Motor neuron (in vitro differentiated cells): ENCODE measurements at regions not wholly inside any gene's neighbourhood (a gene's known extent, or its start where the extent isn't known, plus 50 kb on each side); places are given as distances from the start of the nearest gene placed in this dataset.

Experiments
- ATAC-seq, 8 experiments: fragments of 200-7000 bp; cut with Tn5 transposase; replicated peaks in 6 of 8; 2 replicates each; pipeline ENCODE4 v1.8.0; 2021; ENCODE audit warnings: mild to moderate bottlenecking in 8 of 8, moderate library complexity in 8 of 8
- H3K27ac ChIP-seq, 2 donors: fragments of 250-450 bp; sonication (Bioruptor Pico); 2 replicates each; pipeline ENCODE4 v1.9.0; 2021; ENCODE audit warnings: antibody characterized with exemption in 2 of 2, mild to moderate bottlenecking in 2 of 2, moderate library complexity in 1 of 2
- H3K4me1 ChIP-seq, 2 donors: fragments of 250-450 bp; sonication (Bioruptor Pico); replicated peaks in 1 of 2; 2 replicates each; pipeline ENCODE4 v1.6.1; 2021; ENCODE audit warnings: antibody characterized with exemption in 2 of 2, mild to moderate bottlenecking in 2 of 2, moderate library complexity in 1 of 2
- H3K4me3 ChIP-seq, 5 donors: fragments of 250-450 bp; sonication (Bioruptor Pico); 2 replicates each; pipeline ENCODE4 v1.9.0; 2021; ENCODE audit warnings: antibody characterized with exemption in 5 of 5, mild to moderate bottlenecking in 5 of 5, moderate library complexity in 4 of 5
- WGBS, 10 experiments: fragments of 450-650 bp; shearing (Covaris generic); methylation state at CpG; one replicate each; pipeline ENCODE4 v1.0.0; 2022; 5-methylcytosine and 5-hydroxymethylcytosine counted together
- in situ Hi-C, 9 experiments: fragments of 400-800 bp; cut with MboI; loops; one replicate each; pipeline ENCODE4 v1.15.0; 2021; ENCODE audit warnings: low sequenced_read_pairs in 9 of 9, low pct_unique_long_range_greater_than_20kb in 2 of 9; ENCODE audit not compliant: unreplicated experiment in 9 of 9

GRCh38 chr3:30203301-30203700 is 403.1 kb upstream of the TGFBR2 start:
- no peak overlapping the region for H3K4me3 ChIP-seq
- in situ Hi-C loops = loop anchor here in 1 of 9 experiments (10.0 kb wide), 1 partner anchor 168 kb away; no protein-coding TSS in a partner anchor
- H3K4me1 ChIP-seq = no peaks in the 10 kb centered on the region
- ATAC-seq = no peak
- no peak overlapping the region for H3K27ac ChIP-seq
- 80 to 100% (median 97%) methylated on average over 1 to 2 of the region's 2 CpGs; no CpG with 5 or more reads in 4 of the 10 experiments for WGBS, 10 experiments

- in situ Hi-C loops = loop anchor here in 1 of 9 experiments (10.0 kb wide), 1 partner anchor 169 kb away; no protein-coding TSS in a partner anchor
- no peak overlapping the region for H3K4me3 ChIP-seq
- no peak overlapping the region for H3K27ac ChIP-seq
- no peak for ATAC-seq
- H3K4me1 ChIP-seq = no peaks in the 10 kb centered on the region
Observed at GRCh38 chr3:30204126-30204525, 402.3 kb upstream of the TGFBR2 start.

GRCh38 chr3:30206051-30206450 is 400.4 kb upstream of the TGFBR2 start:
- Histone ChIP-seq H3K4me1 (no peaks in the 10 kb centered on the region), H3K4me3 (no peak overlapping the region), H3K27ac (no peak overlapping the region)
- no peak for ATAC-seq
- in situ Hi-C loops = loop anchor here in 1 of 9 experiments (10.0 kb wide), 1 partner anchor 171 kb away; no protein-coding TSS in a partner anchor
- 73 to 100% (median 100%) methylated on average over 1 of the region's 1 CpG; no CpG with 5 or more reads in 1 of the 10 experiments for WGBS, 10 experiments

- in situ Hi-C loops = no loop called here
- Histone ChIP-seq H3K4me3 (no peak overlapping the region), H3K27ac (no peak overlapping the region), H3K4me1 (no peaks in the 10 kb centered on the region)
- 51 to 100% (median 90%) methylated on average over 1 to 3 of the region's 3 CpGs; no CpG with 5 or more reads in 2 of the 10 experiments for WGBS, 10 experiments
- ATAC-seq = no peak
Observed at GRCh38 chr3:30221619-30222018, 384.8 kb upstream of the TGFBR2 start.

- no peak for ATAC-seq
- H3K4me3 ChIP-seq = no peak overlapping the region
- 0 to 77% (median 50%) methylated on average over 1 to 2 of the region's 2 CpGs; no CpG with 5 or more reads in 3 of the 10 experiments for WGBS, 10 experiments
- in situ Hi-C loops = no loop called here
- H3K4me1 ChIP-seq = no peaks in the 10 kb centered on the region
- no peak overlapping the region for H3K27ac ChIP-seq
Observed at GRCh38 chr3:30222441-30222840, 384.0 kb upstream of the TGFBR2 start.

- Histone ChIP-seq H3K27ac (no peak overlapping the region), H3K4me1 (no peaks in the 10 kb centered on the region), H3K4me3 (no peak overlapping the region)
- no peak for ATAC-seq
- in situ Hi-C loops = no loop called here
- WGBS, 10 experiments = 60 to 100% (median 94%) methylated on average over 1 to 2 of the region's 2 CpGs; no CpG with 5 or more reads in 3 of the 10 experiments
Observed at GRCh38 chr3:30225021-30225420, 381.4 kb upstream of the TGFBR2 start.

- Histone ChIP-seq H3K4me3 (no peak overlapping the region), H3K27ac (no peak overlapping the region), H3K4me1 (no peaks in the 10 kb centered on the region)
- WGBS, 10 experiments = 70 to 100% (median 95%) methylated on average over 1 to 7 of the region's 7 CpGs; no CpG with 5 or more reads in 2 of the 10 experiments
- in situ Hi-C loops = no loop called here
- ATAC-seq = no peak
Observed at GRCh38 chr3:30226601-30227151, 379.7 kb upstream of the TGFBR2 start.

GRCh38 chr3:30227571-30228301 is 378.7 kb upstream of the TGFBR2 start:
- 17 to 100% (median 84%) methylated on average over 1 to 2 of the region's 2 CpGs for WGBS, 10 experiments
- no peak overlapping the region for H3K27ac ChIP-seq
- ATAC-seq = no peak

GRCh38 chr3:30228302-30228631 is 378.1 kb upstream of the TGFBR2 start:
- 87 to 100% (median 100%) methylated on average over 1 to 2 of the region's 2 CpGs; no CpG with 5 or more reads in 2 of the 10 experiments for WGBS, 10 experiments
- H3K4me1 ChIP-seq = no peaks in the 10 kb centered on the region
- in situ Hi-C loops = no loop called here
- no peak overlapping the region for H3K4me3 ChIP-seq
- no peak for ATAC-seq
- H3K27ac ChIP-seq = no peak overlapping the region

More at GRCh38 chr3:30227571-30228301, 378.7 kb upstream of the TGFBR2 start:
- Histone ChIP-seq H3K4me3 (no peak overlapping the region), H3K4me1 (no peaks in the 10 kb centered on the region)
- in situ Hi-C loops = no loop called here

GRCh38 chr3:30231277-30232141 is 374.9 kb upstream of the TGFBR2 start:
- peak in 3 of 8 experiments; percentile 45 to 96 (median 91) for ATAC-seq
- in situ Hi-C loops = no loop called here
- WGBS, 10 experiments = 30 to 92% (median 65%) methylated on average over 1 to 3 of the region's 3 CpGs; no CpG with 5 or more reads in 2 of the 10 experiments
- H3K4me1 ChIP-seq = no peaks in the 10 kb centered on the region
- no peak overlapping the region for H3K27ac ChIP-seq
- no peak overlapping the region for H3K4me3 ChIP-seq

- in situ Hi-C loops = no loop called here
- H3K4me3 ChIP-seq = no peak overlapping the region
- ATAC-seq = peak in 2 of 8 experiments; percentile 14 to 72
- 36 to 90% (median 77%) methylated on average over 1 to 5 of the region's 5 CpGs; no CpG with 5 or more reads in 1 of the 10 experiments for WGBS, 10 experiments
- H3K27ac ChIP-seq = no peak overlapping the region
- no peaks in the 10 kb centered on the region for H3K4me1 ChIP-seq
Observed at GRCh38 chr3:30232142-30232541, 374.3 kb upstream of the TGFBR2 start.

GRCh38 chr3:30233913-30234646 is 372.3 kb upstream of the TGFBR2 start:
- 35 to 100% (median 79%) methylated on average over 1 to 2 of the region's 2 CpGs for WGBS, 10 experiments
- in situ Hi-C loops = no loop called here

More at GRCh38 chr3:30233913-30234646, 372.3 kb upstream of the TGFBR2 start:
- no peak for ATAC-seq
- no peaks in the 10 kb centered on the region for H3K4me1 ChIP-seq
- H3K4me3 ChIP-seq = no peak overlapping the region
- H3K27ac ChIP-seq = no peak overlapping the region
